ENCODE measurements at regions not wholly inside any gene's neighbourhood (a gene's known extent, or its start where the extent isn't known, plus 50 kb on each side); places are given as distances from the start of the nearest gene placed in this dataset.

DNA sequence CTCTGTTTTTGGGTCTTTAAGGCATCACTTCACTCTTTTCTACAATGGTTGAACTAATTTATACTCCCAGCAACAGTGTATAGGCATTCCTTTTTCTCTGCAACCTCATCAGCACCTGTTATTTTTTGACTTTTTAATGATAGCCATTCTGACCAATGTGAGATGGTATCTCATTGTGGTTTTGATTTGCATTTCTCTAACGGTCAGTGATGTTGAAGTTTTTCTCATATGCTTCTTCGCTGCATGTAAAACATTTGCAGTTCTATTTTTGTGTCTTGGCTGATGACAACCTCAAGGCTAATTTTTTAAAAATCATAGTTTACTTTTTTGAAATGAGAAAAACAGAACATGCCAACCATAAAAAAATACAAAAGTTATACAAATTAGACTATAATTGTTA is 258.2 kb upstream of the EDNRB start:
- TF ChIP-seq CTCF (IDR thresholded peaks at IDR 0.05; ENCODE audit: low read length) (no peak), EZH2 (IDR thresholded peaks at IDR 0.05; ENCODE audit: borderline replicate concordance, low read length) (no peak)

Data from OCI-LY1 (cell line).